ENCODE measurements at regions not wholly inside any gene's neighbourhood (a gene's known extent, or its start where the extent isn't known, plus 50 kb on each side); places are given as distances from the start of the nearest gene placed in this dataset.

GRCh38 chr1:82534996-82535395 lies 734.3 kb downstream of the ADGRL2 start:
- Histone ChIP-seq H3K27me3 (ENCODE audit: control insufficient read depth, insufficient read depth, low read length) (no peaks in the 10 kb centered on the region), H3K4me3 (ENCODE audit: low read length in 3 of 3) (no peak overlapping the region), H3K9ac (ENCODE audit: low read length in 3 of 3) (no peak overlapping the region), H3K9me3 (ENCODE audit: control insufficient read depth in 2 of 3, insufficient read depth in 1 of 3, low read length in 3 of 3) (peaks cover 0 to 4% (median 0%) of the 10 kb centered on the region in 3 donors), H3K4me1 (ENCODE audit: control insufficient read depth in 2 of 3, insufficient read depth in 2 of 3, low read depth in 1 of 3, low read length in 3 of 3) (no peaks in the 10 kb centered on the region), H3K27ac (ENCODE audit: low read depth in 2 of 2, low read length in 2 of 2) (no peak overlapping the region), H3K36me3 (ENCODE audit: control insufficient read depth in 2 of 3, insufficient read depth in 3 of 3, low read length in 3 of 3) (no peaks in the 10 kb centered on the region)
- intact Hi-C loops (cut with DNase I): no loop called here
- FAIRE-seq (no peak), DNase-seq (peak in 1 of 5 donors; percentile 61)
- no peak for TF ChIP-seq CTCF (IDR thresholded peaks at IDR 0.05; ENCODE audit: borderline replicate concordance, extremely low read depth, insufficient read depth)

GRCh38 chr1:82525378-82525777 lies 724.6 kb downstream of the ADGRL2 start:
- H3K27me3 ChIP-seq (ENCODE audit: control insufficient read depth, insufficient read depth, low read length): no peaks in the 10 kb centered on the region
- no peaks in the 10 kb centered on the region for H3K36me3 ChIP-seq (ENCODE audit: control insufficient read depth in 2 of 3, insufficient read depth in 3 of 3, low read length in 3 of 3)
- no peak overlapping the region for H3K4me3 ChIP-seq (ENCODE audit: low read length in 3 of 3)
- DNase-seq (no peak), FAIRE-seq (no peak)
- TF ChIP-seq CTCF (IDR thresholded peaks at IDR 0.05; ENCODE audit: borderline replicate concordance, extremely low read depth, insufficient read depth): no peak
- no peaks in the 10 kb centered on the region for H3K4me1 ChIP-seq (ENCODE audit: control insufficient read depth in 2 of 3, insufficient read depth in 2 of 3, low read depth in 1 of 3, low read length in 3 of 3)
- no peak overlapping the region for H3K27ac ChIP-seq (ENCODE audit: low read depth in 2 of 2, low read length in 2 of 2)
- intact Hi-C loops (cut with DNase I): no loop called here
- H3K9ac ChIP-seq (ENCODE audit: low read length in 3 of 3): no peak overlapping the region
- peaks cover 0 to 1% (median 0%) of the 10 kb centered on the region in 3 donors for H3K9me3 ChIP-seq (ENCODE audit: control insufficient read depth in 2 of 3, insufficient read depth in 1 of 3, low read length in 3 of 3)

GRCh38 chr1:82520611-82521010 lies 719.9 kb downstream of the ADGRL2 start:
- H3K27me3 ChIP-seq (ENCODE audit: control insufficient read depth, insufficient read depth, low read length): no peaks in the 10 kb centered on the region
- H3K4me3 ChIP-seq (ENCODE audit: low read length in 3 of 3): no peak overlapping the region
- intact Hi-C loops (cut with DNase I): no loop called here
- no peak for FAIRE-seq
- no peaks in the 10 kb centered on the region for H3K4me1 ChIP-seq (ENCODE audit: control insufficient read depth in 2 of 3, insufficient read depth in 2 of 3, low read depth in 1 of 3, low read length in 3 of 3)
- DNase-seq: no peak
- no peak overlapping the region for H3K9ac ChIP-seq (ENCODE audit: low read length in 3 of 3)
- no peaks in the 10 kb centered on the region for H3K36me3 ChIP-seq (ENCODE audit: control insufficient read depth in 2 of 3, insufficient read depth in 3 of 3, low read length in 3 of 3)
- TF ChIP-seq CTCF (IDR thresholded peaks at IDR 0.05; ENCODE audit: borderline replicate concordance, extremely low read depth, insufficient read depth): no peak
- no peaks in the 10 kb centered on the region for H3K9me3 ChIP-seq (ENCODE audit: control insufficient read depth in 2 of 3, insufficient read depth in 1 of 3, low read length in 3 of 3)
- no peak overlapping the region for H3K27ac ChIP-seq (ENCODE audit: low read depth in 2 of 2, low read length in 2 of 2)

- no peaks in the 10 kb centered on the region for H3K27me3 ChIP-seq (ENCODE audit: control insufficient read depth, insufficient read depth, low read length)
- no peak overlapping the region for H3K9ac ChIP-seq (ENCODE audit: low read length in 3 of 3)
- TF ChIP-seq CTCF (IDR thresholded peaks at IDR 0.05; ENCODE audit: borderline replicate concordance, extremely low read depth, insufficient read depth): no peak
- no peak overlapping the region for H3K27ac ChIP-seq (ENCODE audit: low read depth in 2 of 2, low read length in 2 of 2)
- no peaks in the 10 kb centered on the region for H3K9me3 ChIP-seq (ENCODE audit: control insufficient read depth in 2 of 3, insufficient read depth in 1 of 3, low read length in 3 of 3)
- intact Hi-C loops (cut with DNase I): no loop called here
- H3K36me3 ChIP-seq (ENCODE audit: control insufficient read depth in 2 of 3, insufficient read depth in 3 of 3, low read length in 3 of 3): no peaks in the 10 kb centered on the region
- FAIRE-seq (no peak), DNase-seq (peak; percentile 45 to 82 (median 70))
- H3K4me1 ChIP-seq (ENCODE audit: control insufficient read depth in 2 of 3, insufficient read depth in 2 of 3, low read depth in 1 of 3, low read length in 3 of 3): no peaks in the 10 kb centered on the region
- H3K4me3 ChIP-seq (ENCODE audit: low read length in 3 of 3): no peak overlapping the region
Observed at GRCh38 chr1:82517586-82517985, 716.9 kb downstream of the ADGRL2 start.
